CD14-positive monocyte (primary cell): ENCODE measurements at regions not wholly inside any gene's neighbourhood (a gene's known extent, or its start where the extent isn't known, plus 50 kb on each side); places are given as distances from the start of the nearest gene placed in this dataset.

ENCODE experiments used
- DNase-seq, 3 donors: peaks; one replicate each; pipeline ENCODE4 v3.0.0-alpha.2; 2011 to 2022
- H2AFZ ChIP-seq: 2 replicates; pipeline ENCODE4 v1.6.0; 2012; ENCODE audit warnings: mild to moderate bottlenecking, low read depth, low read length, inconsistent platforms; ENCODE audit not compliant: insufficient read depth, poor library complexity, severe bottlenecking
- H3K27ac ChIP-seq, 2 donors: 1 replicate in 1 of 2; 2 replicates in 1 of 2; pipeline ENCODE4 v1.5.1; 2012 to 2013; ENCODE audit warnings: low read length in 2 of 2, control low read depth in 1 of 2, inconsistent platforms in 1 of 2, low read depth in 1 of 2, mild to moderate bottlenecking in 1 of 2
- H3K27me3 ChIP-seq, 2 donors: one replicate each; pipeline versions ENCODE4 v1.6.0 to v1.6.1; 2011 to 2013; ENCODE audit warnings: low read length in 2 of 2; ENCODE audit not compliant: control insufficient read depth in 2 of 2, insufficient read depth in 2 of 2
- H3K36me3 ChIP-seq, 2 donors: replicated peaks in 1 of 2; 1 replicate in 1 of 2; 2 replicates in 1 of 2; pipeline versions ENCODE4 v1.5.1 to v1.6.1; 2012 to 2013; ENCODE audit warnings: low read length in 2 of 2, control low read depth in 1 of 2, inconsistent platforms in 1 of 2, mild to moderate bottlenecking in 1 of 2; ENCODE audit not compliant: insufficient read depth in 2 of 2, control insufficient read depth in 1 of 2
- H3K4me1 ChIP-seq, 2 donors: 1 replicate in 1 of 2; 2 replicates in 1 of 2; pipeline versions ENCODE4 v1.5.1 to v1.6.1; 2012 to 2013; ENCODE audit warnings: low read length in 2 of 2, control low read depth in 1 of 2, inconsistent platforms in 1 of 2, mild to moderate bottlenecking in 1 of 2, moderate library complexity in 1 of 2; ENCODE audit not compliant: insufficient read depth in 2 of 2, control insufficient read depth in 1 of 2
- H3K4me2 ChIP-seq: replicated peaks from 2 replicates; pipeline ENCODE3; 2012; ENCODE audit warnings: low read length, moderate library complexity, mild to moderate bottlenecking; ENCODE audit not compliant: poor library complexity, severe bottlenecking; ENCODE audit errors: extremely low read depth
- H3K4me3 ChIP-seq, 3 experiments: fragments of 200-600 bp in 1 of 3; sonication (generic) in 1 of 3; replicated peaks in 1 of 3; 1 replicate in 2 of 3; 2 replicates in 1 of 3; pipeline ENCODE4 v1.5.1; 2011 to 2013; ENCODE audit warnings: low read length in 3 of 3, mild to moderate bottlenecking in 3 of 3, control low read depth in 2 of 3, low read depth in 2 of 3, inconsistent platforms in 1 of 3, moderate library complexity in 1 of 3
- H3K79me2 ChIP-seq: 2 replicates; pipeline ENCODE4 v1.6.0; 2012; ENCODE audit warnings: mild to moderate bottlenecking, control low read depth, inconsistent platforms, low read length, moderate library complexity; ENCODE audit not compliant: insufficient read depth
- H3K9ac ChIP-seq: 2 replicates; pipeline ENCODE4 v1.6.0; 2017; ENCODE audit warnings: low read length, mild to moderate bottlenecking; ENCODE audit not compliant: insufficient read depth, poor library complexity, severe bottlenecking
- H3K9me3 ChIP-seq, 2 donors: replicated peaks in 1 of 2; 1 replicate in 1 of 2; 2 replicates in 1 of 2; pipeline versions ENCODE4 v1.5.1 to v1.6.1; 2012 to 2013; ENCODE audit warnings: low read length in 2 of 2, control low read depth in 1 of 2; ENCODE audit not compliant: control insufficient read depth in 1 of 2, insufficient read depth in 1 of 2
- H4K20me1 ChIP-seq: 2 replicates; pipeline ENCODE4 v1.6.0; 2012; ENCODE audit warnings: mild to moderate bottlenecking, low read length, control low read depth, moderate library complexity; ENCODE audit not compliant: insufficient read depth
- H3K27ac Mint-ChIP-seq, 7 donors: one replicate each; pipeline ENCODE4 v1.8.0; 2020; ENCODE audit warnings: mild to moderate bottlenecking in 7 of 7, mixed read lengths in 7 of 7, moderate library complexity in 6 of 7, inconsistent platforms in 2 of 7
- H3K27me3 Mint-ChIP-seq, 3 donors: one replicate each; pipeline ENCODE4 v1.8.0; 2021 to 2022; ENCODE audit warnings: low read depth in 3 of 3, mild to moderate bottlenecking in 3 of 3, mixed read lengths in 3 of 3, moderate library complexity in 3 of 3, inconsistent platforms in 1 of 3
- H3K36me3 Mint-ChIP-seq, 2 donors: one replicate each; pipeline ENCODE4 v1.8.0; 2020; ENCODE audit warnings: mixed read lengths in 2 of 2, inconsistent platforms in 1 of 2, mild to moderate bottlenecking in 1 of 2
- H3K4me1 Mint-ChIP-seq: one replicate; pipeline ENCODE4 v1.8.0; 2020; ENCODE audit warnings: mild to moderate bottlenecking, mixed read lengths
- H3K4me3 Mint-ChIP-seq, 2 donors: one replicate each; pipeline ENCODE4 v1.8.0; 2020; ENCODE audit warnings: mild to moderate bottlenecking in 2 of 2, mixed read lengths in 2 of 2, moderate library complexity in 1 of 2
- H3K9me3 Mint-ChIP-seq, 7 donors: one replicate each; pipeline ENCODE4 v1.8.0; 2020 to 2022; ENCODE audit warnings: mixed read lengths in 7 of 7, mild to moderate bottlenecking in 6 of 7, moderate library complexity in 6 of 7, inconsistent platforms in 2 of 7
- CTCF ChIP-seq: fragments of 200-600 bp; IDR thresholded peaks from one replicate; pipeline ENCODE4 v1.8.0; 2022; ENCODE audit warnings: antibody characterized with exemption, mild to moderate bottlenecking
- WGBS: methylation state at CpG from one replicate; pipeline ENCODE4 v1.1.5; 2013; ENCODE audit warnings: missing lambda C conversion rate; ENCODE audit not compliant: insufficient coverage; 5-methylcytosine and 5-hydroxymethylcytosine counted together
- intact Hi-C, 2 donors: fragments of 100-400 bp; cut with micrococcal nuclease; formaldehyde crosslinking; loops; one replicate each; pipeline versions ENCODE4 v1.15.0 to v1.15.1; 2023

DNA sequence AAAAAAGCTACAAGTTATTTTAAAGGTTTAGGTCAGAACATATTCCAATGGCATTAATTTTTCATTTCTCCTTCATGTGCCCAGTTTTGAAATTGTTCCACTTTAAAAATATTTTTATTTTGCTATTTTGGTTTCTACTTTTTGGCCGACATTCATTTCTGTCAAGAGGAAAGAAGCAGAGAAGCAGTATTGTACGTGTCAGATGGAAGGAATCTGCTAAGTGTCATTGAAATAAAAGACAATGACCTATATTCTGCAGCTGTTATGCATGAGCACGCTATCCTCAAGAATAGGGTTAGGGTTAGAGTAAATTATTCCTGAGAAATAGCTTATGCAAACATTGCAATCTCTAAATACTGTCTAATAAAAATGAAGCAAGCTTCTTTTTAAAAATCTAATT, 941.7 kb downstream of the TUSC7 start:
- Mint-ChIP-seq H3K4me1 (no peaks in the 10 kb centered on the region), H3K27me3 (peaks cover 0 to 2% (median 0%) of the 10 kb centered on the region in 3 donors), H3K9me3 (peaks cover 0 to 3% (median 0%) of the 10 kb centered on the region in 7 donors), H3K27ac (no peak overlapping the region), H3K4me3 (no peak overlapping the region), H3K36me3 (no peaks in the 10 kb centered on the region)
- no peak overlapping the region for H3K4me2 ChIP-seq
- no peaks in the 10 kb centered on the region for H3K27me3 ChIP-seq
- no peak overlapping the region for H3K27ac ChIP-seq
- intact Hi-C loops, result no loop called here
- H3K36me3 ChIP-seq, result no peaks in the 10 kb centered on the region
- H3K4me1 ChIP-seq, result no peaks in the 10 kb centered on the region
- no peaks in the 10 kb centered on the region for H3K79me2 ChIP-seq
- H4K20me1 ChIP-seq, result no peaks in the 10 kb centered on the region
- TF ChIP-seq CTCF, result no peak
- DNase-seq, result no peak
- WGBS, result 73% methylated on average over 2 of the region's 3 CpGs
- H3K4me3 ChIP-seq, result no peak overlapping the region
- H3K9me3 ChIP-seq, result no peaks in the 10 kb centered on the region
- H2AFZ ChIP-seq, result no peak overlapping the region
- H3K9ac ChIP-seq, result no peak overlapping the region

- no peak overlapping the region for H3K27ac ChIP-seq
- TF ChIP-seq CTCF, result no peak
Observed at GRCh38 chr3:117656391-117656790, 946.8 kb downstream of the TUSC7 start.

More at GRCh38 chr3:117656391-117656790, 946.8 kb downstream of the TUSC7 start:
- H3K9ac ChIP-seq, result no peak overlapping the region
- no peaks in the 10 kb centered on the region for H4K20me1 ChIP-seq
- WGBS, result no CpG with 5 or more reads among the region's 1 CpG
- no peaks in the 10 kb centered on the region for H3K27me3 ChIP-seq
- no peak for DNase-seq
- Mint-ChIP-seq H3K4me3 (no peak overlapping the region), H3K27me3 (peaks cover 0 to 2% (median 0%) of the 10 kb centered on the region in 3 donors), H3K36me3 (no peaks in the 10 kb centered on the region), H3K9me3 (peaks cover 0 to 1% (median 0%) of the 10 kb centered on the region in 7 donors), H3K4me1 (no peaks in the 10 kb centered on the region), H3K27ac (no peak overlapping the region)
- no peak overlapping the region for H3K4me3 ChIP-seq
- no peaks in the 10 kb centered on the region for H3K79me2 ChIP-seq
- no peak overlapping the region for H2AFZ ChIP-seq
- H3K36me3 ChIP-seq, result no peaks in the 10 kb centered on the region
- H3K4me1 ChIP-seq, result no peaks in the 10 kb centered on the region
- no peak overlapping the region for H3K4me2 ChIP-seq
- no peaks in the 10 kb centered on the region for H3K9me3 ChIP-seq
- intact Hi-C loops, result no loop called here
